BE2C (cell line): ENCODE measurements at regions not wholly inside any gene's neighbourhood (a gene's known extent, or its start where the extent isn't known, plus 50 kb on each side); places are given as distances from the start of the nearest gene placed in this dataset.

ENCODE experiments used
- DNase-seq: peaks from one replicate; pipeline ENCODE4 v3.0.0-alpha.2; 2020
- H3K27me3 ChIP-seq: fragments of 250-450 bp; sonication (Bioruptor Pico); 2 replicates; pipeline ENCODE4 v1.5.1; 2020; ENCODE audit warnings: mild to moderate bottlenecking
- H3K36me3 ChIP-seq: fragments of 250-450 bp; sonication (Bioruptor Pico); 2 replicates; pipeline ENCODE4 v1.5.1; 2020; ENCODE audit warnings: mild to moderate bottlenecking
- H3K4me1 ChIP-seq: fragments of 250-450 bp; sonication (Bioruptor Pico); 2 replicates; pipeline ENCODE4 v1.5.1; 2020
- H3K4me3 ChIP-seq: 2 replicates; pipeline ENCODE4 v1.5.1; 2011; ENCODE audit warnings: low read depth, low read length
- H3K9me3 ChIP-seq: fragments of 250-450 bp; sonication (Bioruptor Pico); 2 replicates; pipeline ENCODE4 v1.5.1; 2020
- TF ChIP-seq, protein P1 (sequence below): IDR thresholded peaks from 2 replicates; pipeline ENCODE4 v1.5.1; 2012; ENCODE audit warnings: mild to moderate bottlenecking, low read depth, low read length

DNA sequence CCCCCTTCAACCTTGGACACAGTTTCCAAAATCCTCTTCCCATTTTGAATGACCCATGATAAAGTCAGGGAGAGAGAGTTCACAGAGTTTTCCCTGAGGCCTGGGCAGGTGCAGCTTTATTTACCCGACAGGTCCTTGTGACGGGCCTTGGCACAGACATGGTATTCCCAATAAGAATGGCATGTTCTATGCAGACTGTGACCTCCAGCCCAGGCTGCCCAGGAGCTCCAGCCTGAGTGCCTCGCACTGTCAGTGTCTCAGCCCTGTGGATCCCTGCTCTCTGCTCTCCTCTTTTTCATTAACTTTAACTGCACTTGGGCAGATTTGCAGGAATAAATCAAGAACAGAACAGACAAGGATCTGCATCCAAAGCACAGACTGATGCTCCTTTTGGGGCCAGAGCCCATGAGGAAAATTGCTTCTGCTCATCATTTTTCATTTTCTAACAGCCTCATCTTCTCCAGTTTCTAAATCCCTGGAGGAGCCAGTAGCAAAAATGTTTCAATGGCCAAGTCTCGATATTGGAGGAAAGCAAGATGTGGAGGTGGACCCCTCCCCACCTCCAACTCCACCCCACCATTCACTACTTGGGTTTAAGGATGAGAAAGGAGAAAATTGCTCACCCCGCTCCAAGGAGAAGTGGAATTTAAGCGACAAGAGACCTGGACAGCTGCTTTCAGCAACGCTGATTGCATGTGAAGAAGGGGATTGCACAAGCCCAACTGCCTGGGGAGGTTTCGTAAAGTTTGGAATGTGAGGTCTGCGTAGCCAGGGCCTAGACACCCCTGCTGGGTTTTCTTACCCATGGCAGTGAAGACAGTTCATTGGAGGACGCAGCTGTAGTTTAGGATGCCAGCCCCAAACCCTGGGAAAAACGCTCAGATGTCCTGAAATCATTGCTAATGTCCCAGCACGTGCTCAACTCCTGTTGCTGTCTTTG lies 225.9 kb downstream of the WDR11 start:
- DNase-seq, result no peak
- no peak overlapping the region for H3K4me3 ChIP-seq
- TF ChIP-seq, protein P1, sequence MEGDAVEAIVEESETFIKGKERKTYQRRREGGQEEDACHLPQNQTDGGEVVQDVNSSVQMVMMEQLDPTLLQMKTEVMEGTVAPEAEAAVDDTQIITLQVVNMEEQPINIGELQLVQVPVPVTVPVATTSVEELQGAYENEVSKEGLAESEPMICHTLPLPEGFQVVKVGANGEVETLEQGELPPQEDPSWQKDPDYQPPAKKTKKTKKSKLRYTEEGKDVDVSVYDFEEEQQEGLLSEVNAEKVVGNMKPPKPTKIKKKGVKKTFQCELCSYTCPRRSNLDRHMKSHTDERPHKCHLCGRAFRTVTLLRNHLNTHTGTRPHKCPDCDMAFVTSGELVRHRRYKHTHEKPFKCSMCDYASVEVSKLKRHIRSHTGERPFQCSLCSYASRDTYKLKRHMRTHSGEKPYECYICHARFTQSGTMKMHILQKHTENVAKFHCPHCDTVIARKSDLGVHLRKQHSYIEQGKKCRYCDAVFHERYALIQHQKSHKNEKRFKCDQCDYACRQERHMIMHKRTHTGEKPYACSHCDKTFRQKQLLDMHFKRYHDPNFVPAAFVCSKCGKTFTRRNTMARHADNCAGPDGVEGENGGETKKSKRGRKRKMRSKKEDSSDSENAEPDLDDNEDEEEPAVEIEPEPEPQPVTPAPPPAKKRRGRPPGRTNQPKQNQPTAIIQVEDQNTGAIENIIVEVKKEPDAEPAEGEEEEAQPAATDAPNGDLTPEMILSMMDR, result no peak

GRCh38 chr10:121078036-121078435 lies 226.9 kb downstream of the WDR11 start:
- Histone ChIP-seq H3K9me3 (no peaks in the 10 kb centered on the region), H3K27me3 (no peaks in the 10 kb centered on the region), H3K4me3 (no peak overlapping the region), H3K36me3 (no peaks in the 10 kb centered on the region), H3K4me1 (peaks cover 17% of the 10 kb centered on the region)
- TF ChIP-seq, protein P1, result no peak
- no peak for DNase-seq

More for the DNA sequence above, 225.9 kb downstream of the WDR11 start:
- Histone ChIP-seq H3K9me3 (no peaks in the 10 kb centered on the region), H3K27me3 (no peaks in the 10 kb centered on the region), H3K36me3 (no peaks in the 10 kb centered on the region), H3K4me1 (peaks cover 17% of the 10 kb centered on the region)

- Histone ChIP-seq H3K4me3 (no peak overlapping the region), H3K27me3 (no peaks in the 10 kb centered on the region), H3K36me3 (no peaks in the 10 kb centered on the region), H3K4me1 (peaks cover 17% of the 10 kb centered on the region), H3K9me3 (no peaks in the 10 kb centered on the region)
- TF ChIP-seq, protein P1, result no peak
- no peak for DNase-seq
Measured at GRCh38 chr10:121078672-121079102, 227.5 kb downstream of the WDR11 start.

- Histone ChIP-seq H3K36me3 (no peaks in the 10 kb centered on the region), H3K4me1 (peaks cover 15% of the 10 kb centered on the region)
- TF ChIP-seq, protein P1, result no peak
Measured at GRCh38 chr10:121079226-121079625, 228.1 kb downstream of the WDR11 start.

GRCh38 chr10:121080281-121080891 lies 229.2 kb downstream of the WDR11 start:
- Histone ChIP-seq H3K27me3 (no peaks in the 10 kb centered on the region), H3K4me3 (no peak overlapping the region), H3K36me3 (no peaks in the 10 kb centered on the region), H3K4me1 (peaks cover 17% of the 10 kb centered on the region), H3K9me3 (no peaks in the 10 kb centered on the region)
- peak; percentile 86 for DNase-seq
- TF ChIP-seq, protein P1, result no peak

More at GRCh38 chr10:121079226-121079625, 228.1 kb downstream of the WDR11 start:
- Histone ChIP-seq H3K27me3 (no peaks in the 10 kb centered on the region), H3K4me3 (no peak overlapping the region), H3K9me3 (no peaks in the 10 kb centered on the region)
- DNase-seq, result no peak
